Subcutaneous abdominal adipose tissue (tissue), 5 donors: ENCODE measurements at regions not wholly inside any gene's neighbourhood (a gene's known extent, or its start where the extent isn't known, plus 50 kb on each side); places are given as distances from the start of the nearest gene placed in this dataset.

ENCODE experiments used
- H3K27ac ChIP-seq: one replicate; pipeline ENCODE4 v1.7.0; 2013; ENCODE audit warnings: low read depth, mild to moderate bottlenecking, inconsistent platforms, low read length, moderate library complexity
- H3K27me3 ChIP-seq, 5 donors: one replicate each; pipeline ENCODE4 v1.7.0; 2013; ENCODE audit warnings: low read length in 5 of 5, inconsistent platforms in 1 of 5; ENCODE audit not compliant: control insufficient read depth in 5 of 5, insufficient read depth in 4 of 5
- H3K36me3 ChIP-seq, 5 donors: one replicate each; pipeline ENCODE4 v1.7.0; 2013; ENCODE audit warnings: low read length in 5 of 5; ENCODE audit not compliant: control insufficient read depth in 5 of 5, insufficient read depth in 5 of 5
- H3K4me1 ChIP-seq, 5 donors: one replicate each; pipeline ENCODE4 v1.7.0; 2013; ENCODE audit warnings: low read length in 5 of 5, mild to moderate bottlenecking in 3 of 5, moderate library complexity in 1 of 5; ENCODE audit not compliant: control insufficient read depth in 5 of 5, insufficient read depth in 5 of 5
- H3K4me3 ChIP-seq, 5 donors: one replicate each; pipeline ENCODE4 v1.7.0; 2013; ENCODE audit warnings: low read length in 5 of 5, low read depth in 1 of 5
- H3K9ac ChIP-seq, 5 donors: one replicate each; pipeline ENCODE4 v1.7.0; 2013; ENCODE audit warnings: low read length in 5 of 5, mild to moderate bottlenecking in 4 of 5, moderate library complexity in 3 of 5
- H3K9me3 ChIP-seq, 5 donors: one replicate each; pipeline ENCODE4 v1.7.0; 2013; ENCODE audit warnings: low read length in 5 of 5; ENCODE audit not compliant: control insufficient read depth in 5 of 5
- donor health status: healthy.
- donor health status: healthy.
- donor health status: healthy.
- donor health status: healthy.
- donor health status: healthy.

GRCh38 chr21:38709876-38710275, 95.9 kb upstream of the ETS2 start:
- H3K9me3 ChIP-seq: peaks cover 0 to 2% (median 0%) of the 10 kb centered on the region in 5 donors
- H3K36me3 ChIP-seq: no peaks in the 10 kb centered on the region
- no peak overlapping the region for H3K9ac ChIP-seq
- H3K4me3 ChIP-seq: no peak overlapping the region
- no peak overlapping the region for H3K27ac ChIP-seq
- no peaks in the 10 kb centered on the region for H3K4me1 ChIP-seq
- H3K27me3 ChIP-seq: peaks cover 0 to 10% (median 3%) of the 10 kb centered on the region in 5 donors

GRCh38 chr21:38712071-38712470, 93.7 kb upstream of the ETS2 start:
- Histone ChIP-seq H3K27me3 (peaks cover 0 to 6% (median under 1%) of the 10 kb centered on the region in 5 donors), H3K4me3 (no peak overlapping the region), H3K4me1 (no peaks in the 10 kb centered on the region), H3K9ac (no peak overlapping the region), H3K36me3 (no peaks in the 10 kb centered on the region), H3K9me3 (no peaks in the 10 kb centered on the region), H3K27ac (no peak overlapping the region)

- no peaks in the 10 kb centered on the region for H3K4me1 ChIP-seq
- H3K9ac ChIP-seq: no peak overlapping the region
- H3K27ac ChIP-seq: no peak overlapping the region
- no peak overlapping the region for H3K4me3 ChIP-seq
- no peaks in the 10 kb centered on the region for H3K9me3 ChIP-seq
- peaks cover 0 to 6% (median 0%) of the 10 kb centered on the region in 5 donors for H3K27me3 ChIP-seq
- no peaks in the 10 kb centered on the region for H3K36me3 ChIP-seq
Observed at GRCh38 chr21:38712664-38713063, 93.1 kb upstream of the ETS2 start.

- no peak overlapping the region for H3K4me3 ChIP-seq
- H3K4me1 ChIP-seq: no peaks in the 10 kb centered on the region
- H3K27me3 ChIP-seq: peaks cover 0 to 6% (median 0%) of the 10 kb centered on the region in 5 donors
- H3K27ac ChIP-seq: no peak overlapping the region
- H3K9ac ChIP-seq: no peak overlapping the region
- no peaks in the 10 kb centered on the region for H3K9me3 ChIP-seq
- no peaks in the 10 kb centered on the region for H3K36me3 ChIP-seq
Observed at GRCh38 chr21:38714039-38714817, 91.5 kb upstream of the ETS2 start.

- no peaks in the 10 kb centered on the region for H3K4me1 ChIP-seq
- no peak overlapping the region for H3K27ac ChIP-seq
- H3K36me3 ChIP-seq: no peaks in the 10 kb centered on the region
- H3K27me3 ChIP-seq: peaks cover 0 to 6% (median 0%) of the 10 kb centered on the region in 5 donors
- no peaks in the 10 kb centered on the region for H3K9me3 ChIP-seq
- H3K9ac ChIP-seq: no peak overlapping the region
- H3K4me3 ChIP-seq: no peak overlapping the region
Observed at GRCh38 chr21:38714999-38715398, 90.7 kb upstream of the ETS2 start.

- Histone ChIP-seq H3K27me3 (peaks cover 0 to 6% (median 0%) of the 10 kb centered on the region in 5 donors), H3K9me3 (no peaks in the 10 kb centered on the region), H3K36me3 (no peaks in the 10 kb centered on the region), H3K4me1 (no peaks in the 10 kb centered on the region), H3K9ac (no peak overlapping the region), H3K4me3 (no peak overlapping the region), H3K27ac (no peak overlapping the region)
Observed at GRCh38 chr21:38716088-38716487, 89.6 kb upstream of the ETS2 start.

- H3K9ac ChIP-seq: no peak overlapping the region
- no peaks in the 10 kb centered on the region for H3K9me3 ChIP-seq
- H3K27ac ChIP-seq: no peak overlapping the region
- no peaks in the 10 kb centered on the region for H3K4me1 ChIP-seq
- no peak overlapping the region for H3K4me3 ChIP-seq
- peaks cover 0 to 6% (median 0%) of the 10 kb centered on the region in 5 donors for H3K27me3 ChIP-seq
- H3K36me3 ChIP-seq: no peaks in the 10 kb centered on the region
Observed at GRCh38 chr21:38716942-38717341, 88.8 kb upstream of the ETS2 start.

GRCh38 chr21:38718481-38718880, 87.2 kb upstream of the ETS2 start:
- Histone ChIP-seq H3K4me3 (no peak overlapping the region), H3K27ac (no peak overlapping the region), H3K27me3 (peaks cover 0 to 2% (median 0%) of the 10 kb centered on the region in 5 donors), H3K36me3 (no peaks in the 10 kb centered on the region), H3K9ac (no peak overlapping the region), H3K9me3 (no peaks in the 10 kb centered on the region), H3K4me1 (no peaks in the 10 kb centered on the region)

GRCh38 chr21:38720074-38720473, 85.7 kb upstream of the ETS2 start:
- no peak overlapping the region for H3K27ac ChIP-seq
- no peaks in the 10 kb centered on the region for H3K27me3 ChIP-seq
- no peaks in the 10 kb centered on the region for H3K36me3 ChIP-seq
- no peaks in the 10 kb centered on the region for H3K4me1 ChIP-seq
- no peak overlapping the region for H3K9ac ChIP-seq
- no peak overlapping the region for H3K4me3 ChIP-seq
- peaks cover 1 to 10% (median 5%) of the 10 kb centered on the region in 5 donors for H3K9me3 ChIP-seq

- Histone ChIP-seq H3K4me3 (no peak overlapping the region), H3K4me1 (no peaks in the 10 kb centered on the region), H3K9me3 (peaks cover 5 to 19% (median 14%) of the 10 kb centered on the region in 5 donors), H3K36me3 (no peaks in the 10 kb centered on the region), H3K27ac (no peak overlapping the region), H3K9ac (no peak overlapping the region), H3K27me3 (no peaks in the 10 kb centered on the region)
Observed at GRCh38 chr21:38721055-38721454, 84.7 kb upstream of the ETS2 start.
